ENCODE measurements at regions not wholly inside any gene's neighbourhood (a gene's known extent, or its start where the extent isn't known, plus 50 kb on each side); places are given as distances from the start of the nearest gene placed in this dataset.

DNA sequence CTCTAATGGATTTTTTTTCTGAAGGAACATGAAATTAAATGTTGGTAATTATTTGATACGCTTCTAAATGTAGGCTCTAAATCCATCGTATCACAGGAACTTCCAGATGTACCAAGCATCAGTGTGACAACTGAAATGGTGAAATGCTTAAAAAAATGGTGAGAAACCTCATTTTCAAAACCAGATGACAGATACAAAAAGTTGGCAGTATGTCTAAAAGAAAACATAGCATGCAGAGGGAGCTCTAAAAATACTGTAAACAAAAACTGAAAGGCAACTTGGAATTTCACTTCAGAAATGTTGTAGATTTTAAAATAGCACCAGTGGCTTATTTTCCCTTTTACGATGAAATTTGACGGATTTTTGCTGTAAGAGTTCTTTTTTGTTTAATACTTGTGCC, 1043.6 kb upstream of the WWC1 start:
- Histone ChIP-seq H3K27ac (ENCODE audit: low read length) (no peak overlapping the region), H3K36me3 (ENCODE audit: control insufficient read depth in 1 of 2, insufficient read depth in 2 of 2, low read length in 2 of 2) (no peaks in the 10 kb centered on the region), H3K9me3 (ENCODE audit: control insufficient read depth in 1 of 2, low read length in 2 of 2) (no peaks in the 10 kb centered on the region)

GRCh38 chr5:167248257-167248656, 1043.2 kb upstream of the WWC1 start:
- H3K27ac ChIP-seq (ENCODE audit: low read length), result no peak overlapping the region
- no peak overlapping the region for H3K4me3 ChIP-seq (ENCODE audit: low read depth in 1 of 2, low read length in 2 of 2)
- H3K9me3 ChIP-seq (ENCODE audit: control insufficient read depth in 1 of 2, low read length in 2 of 2), result no peaks in the 10 kb centered on the region
- H3K36me3 ChIP-seq (ENCODE audit: control insufficient read depth in 1 of 2, insufficient read depth in 2 of 2, low read length in 2 of 2), result no peaks in the 10 kb centered on the region
- H3K4me1 ChIP-seq (ENCODE audit: control insufficient read depth in 1 of 2, insufficient read depth in 2 of 2, low read length in 2 of 2), result no peaks in the 10 kb centered on the region
- no peaks in the 10 kb centered on the region for H3K27me3 ChIP-seq (ENCODE audit: low read depth, low read length)

More for the DNA sequence above, 1043.6 kb upstream of the WWC1 start:
- Histone ChIP-seq H3K27me3 (ENCODE audit: low read depth, low read length) (no peaks in the 10 kb centered on the region), H3K4me3 (ENCODE audit: low read depth in 1 of 2, low read length in 2 of 2) (no peak overlapping the region), H3K4me1 (ENCODE audit: control insufficient read depth in 1 of 2, insufficient read depth in 2 of 2, low read length in 2 of 2) (no peaks in the 10 kb centered on the region)

- Histone ChIP-seq H3K4me1 (ENCODE audit: control insufficient read depth in 1 of 2, insufficient read depth in 2 of 2, low read length in 2 of 2) (no peaks in the 10 kb centered on the region), H3K4me3 (ENCODE audit: low read depth in 1 of 2, low read length in 2 of 2) (no peak overlapping the region), H3K27me3 (ENCODE audit: low read depth, low read length) (no peaks in the 10 kb centered on the region), H3K9me3 (ENCODE audit: control insufficient read depth in 1 of 2, low read length in 2 of 2) (no peaks in the 10 kb centered on the region), H3K27ac (ENCODE audit: low read length) (no peak overlapping the region), H3K36me3 (ENCODE audit: control insufficient read depth in 1 of 2, insufficient read depth in 2 of 2, low read length in 2 of 2) (no peaks in the 10 kb centered on the region)
Measured at GRCh38 chr5:167250996-167251395, 1040.4 kb upstream of the WWC1 start.

GRCh38 chr5:167254132-167254531, 1037.3 kb upstream of the WWC1 start:
- Histone ChIP-seq H3K4me3 (ENCODE audit: low read depth in 1 of 2, low read length in 2 of 2) (no peak overlapping the region), H3K4me1 (ENCODE audit: control insufficient read depth in 1 of 2, insufficient read depth in 2 of 2, low read length in 2 of 2) (no peaks in the 10 kb centered on the region), H3K36me3 (ENCODE audit: control insufficient read depth in 1 of 2, insufficient read depth in 2 of 2, low read length in 2 of 2) (no peaks in the 10 kb centered on the region), H3K27me3 (ENCODE audit: low read depth, low read length) (no peaks in the 10 kb centered on the region), H3K9me3 (ENCODE audit: control insufficient read depth in 1 of 2, low read length in 2 of 2) (no peaks in the 10 kb centered on the region), H3K27ac (ENCODE audit: low read length) (no peak overlapping the region)

- Histone ChIP-seq H3K27me3 (ENCODE audit: low read depth, low read length) (no peaks in the 10 kb centered on the region), H3K4me1 (ENCODE audit: control insufficient read depth in 1 of 2, insufficient read depth in 2 of 2, low read length in 2 of 2) (no peaks in the 10 kb centered on the region), H3K36me3 (ENCODE audit: control insufficient read depth in 1 of 2, insufficient read depth in 2 of 2, low read length in 2 of 2) (no peaks in the 10 kb centered on the region), H3K4me3 (ENCODE audit: low read depth in 1 of 2, low read length in 2 of 2) (no peak overlapping the region), H3K9me3 (ENCODE audit: control insufficient read depth in 1 of 2, low read length in 2 of 2) (no peaks in the 10 kb centered on the region), H3K27ac (ENCODE audit: low read length) (no peak overlapping the region)
Measured at GRCh38 chr5:167255926-167256325, 1035.5 kb upstream of the WWC1 start.

GRCh38 chr5:167259806-167260205, 1031.6 kb upstream of the WWC1 start:
- H3K4me3 ChIP-seq (ENCODE audit: low read depth in 1 of 2, low read length in 2 of 2), result no peak overlapping the region
- no peaks in the 10 kb centered on the region for H3K36me3 ChIP-seq (ENCODE audit: control insufficient read depth in 1 of 2, insufficient read depth in 2 of 2, low read length in 2 of 2)
- H3K27ac ChIP-seq (ENCODE audit: low read length), result no peak overlapping the region

DNA sequence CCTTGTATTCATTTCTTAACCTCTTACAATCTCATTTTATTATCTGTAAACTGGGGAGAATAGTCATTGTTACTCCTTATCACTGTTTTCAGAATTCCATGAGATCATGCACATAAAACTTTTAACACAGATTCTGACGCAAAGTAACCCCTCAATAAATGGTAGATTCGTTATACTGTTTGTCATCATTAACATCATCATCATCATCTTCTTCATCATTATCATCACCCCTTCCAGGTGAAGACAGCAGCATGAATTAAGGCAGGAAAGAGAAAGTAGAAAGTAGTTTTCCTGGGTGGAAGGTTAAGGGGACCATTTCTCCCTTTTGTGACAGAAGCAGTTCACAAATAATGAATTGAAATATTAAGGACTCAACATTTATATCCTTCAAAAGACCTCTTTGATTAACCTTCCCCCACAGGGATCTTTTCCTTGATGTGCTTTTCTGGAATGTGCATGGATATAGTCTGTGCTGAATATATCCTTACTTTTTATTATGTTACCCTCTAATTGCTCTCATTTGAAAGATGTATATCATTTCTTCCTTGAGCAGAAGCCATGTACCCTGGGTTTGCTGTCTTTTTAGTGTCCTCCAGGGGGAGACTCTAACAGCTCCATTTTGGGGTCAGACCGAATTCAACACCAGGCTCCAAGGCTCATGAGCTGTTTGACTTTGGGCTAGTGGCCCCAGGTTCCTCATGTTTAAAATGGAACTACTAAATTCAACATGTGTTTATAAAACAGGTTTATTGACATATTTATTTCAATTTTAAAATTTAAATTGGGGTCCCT, 1029.9 kb upstream of the WWC1 start:
- Histone ChIP-seq H3K9me3 (ENCODE audit: control insufficient read depth in 1 of 2, low read length in 2 of 2) (no peaks in the 10 kb centered on the region), H3K36me3 (ENCODE audit: control insufficient read depth in 1 of 2, insufficient read depth in 2 of 2, low read length in 2 of 2) (no peaks in the 10 kb centered on the region), H3K27ac (ENCODE audit: low read length) (no peak overlapping the region), H3K4me3 (ENCODE audit: low read depth in 1 of 2, low read length in 2 of 2) (no peak overlapping the region), H3K4me1 (ENCODE audit: control insufficient read depth in 1 of 2, insufficient read depth in 2 of 2, low read length in 2 of 2) (no peaks in the 10 kb centered on the region), H3K27me3 (ENCODE audit: low read depth, low read length) (no peaks in the 10 kb centered on the region)

More at GRCh38 chr5:167259806-167260205, 1031.6 kb upstream of the WWC1 start:
- Histone ChIP-seq H3K27me3 (ENCODE audit: low read depth, low read length) (no peaks in the 10 kb centered on the region), H3K4me1 (ENCODE audit: control insufficient read depth in 1 of 2, insufficient read depth in 2 of 2, low read length in 2 of 2) (no peaks in the 10 kb centered on the region), H3K9me3 (ENCODE audit: control insufficient read depth in 1 of 2, low read length in 2 of 2) (no peaks in the 10 kb centered on the region)

GRCh38 chr5:167263185-167263584, 1028.3 kb upstream of the WWC1 start:
- no peaks in the 10 kb centered on the region for H3K27me3 ChIP-seq (ENCODE audit: low read depth, low read length)
- H3K4me3 ChIP-seq (ENCODE audit: low read depth in 1 of 2, low read length in 2 of 2), result no peak overlapping the region
- H3K9me3 ChIP-seq (ENCODE audit: control insufficient read depth in 1 of 2, low read length in 2 of 2), result no peaks in the 10 kb centered on the region
- no peaks in the 10 kb centered on the region for H3K36me3 ChIP-seq (ENCODE audit: control insufficient read depth in 1 of 2, insufficient read depth in 2 of 2, low read length in 2 of 2)
- no peaks in the 10 kb centered on the region for H3K4me1 ChIP-seq (ENCODE audit: control insufficient read depth in 1 of 2, insufficient read depth in 2 of 2, low read length in 2 of 2)
- H3K27ac ChIP-seq (ENCODE audit: low read length), result no peak overlapping the region

DNA sequence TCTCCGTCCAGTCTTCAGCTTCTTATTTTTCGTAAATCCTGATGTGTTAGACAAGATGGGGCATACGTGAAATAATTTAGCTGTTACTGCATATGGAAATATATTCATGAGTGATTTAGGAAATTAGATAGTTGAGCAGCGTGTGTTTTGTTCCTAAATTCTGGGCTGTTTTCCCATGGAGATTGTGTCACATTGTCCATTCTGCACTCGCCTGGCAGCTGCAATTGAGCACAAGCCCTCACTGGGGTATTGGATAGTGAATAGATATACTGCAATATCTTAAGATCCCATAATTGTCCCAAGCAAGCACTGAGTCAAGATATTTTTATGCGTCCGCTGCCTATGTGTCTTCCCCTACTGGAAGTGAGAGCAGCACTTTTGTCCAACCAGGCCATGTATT, 1027.1 kb upstream of the WWC1 start:
- Histone ChIP-seq H3K4me3 (ENCODE audit: low read depth in 1 of 2, low read length in 2 of 2) (no peak overlapping the region), H3K4me1 (ENCODE audit: control insufficient read depth in 1 of 2, insufficient read depth in 2 of 2, low read length in 2 of 2) (peaks cover 0 to 4% of the 10 kb centered on the region in 2 donors), H3K9me3 (ENCODE audit: control insufficient read depth in 1 of 2, low read length in 2 of 2) (no peaks in the 10 kb centered on the region), H3K27me3 (ENCODE audit: low read depth, low read length) (no peaks in the 10 kb centered on the region), H3K27ac (ENCODE audit: low read length) (no peak overlapping the region), H3K36me3 (ENCODE audit: control insufficient read depth in 1 of 2, insufficient read depth in 2 of 2, low read length in 2 of 2) (no peaks in the 10 kb centered on the region)

- no peaks in the 10 kb centered on the region for H3K27me3 ChIP-seq (ENCODE audit: low read depth, low read length)
- peaks cover 0 to 6% of the 10 kb centered on the region in 2 donors for H3K4me1 ChIP-seq (ENCODE audit: control insufficient read depth in 1 of 2, insufficient read depth in 2 of 2, low read length in 2 of 2)
- no peaks in the 10 kb centered on the region for H3K36me3 ChIP-seq (ENCODE audit: control insufficient read depth in 1 of 2, insufficient read depth in 2 of 2, low read length in 2 of 2)
- no peak overlapping the region for H3K27ac ChIP-seq (ENCODE audit: low read length)
- no peak overlapping the region for H3K4me3 ChIP-seq (ENCODE audit: low read depth in 1 of 2, low read length in 2 of 2)
- no peaks in the 10 kb centered on the region for H3K9me3 ChIP-seq (ENCODE audit: control insufficient read depth in 1 of 2, low read length in 2 of 2)
Measured at GRCh38 chr5:167268337-167268736, 1023.1 kb upstream of the WWC1 start.

DNA sequence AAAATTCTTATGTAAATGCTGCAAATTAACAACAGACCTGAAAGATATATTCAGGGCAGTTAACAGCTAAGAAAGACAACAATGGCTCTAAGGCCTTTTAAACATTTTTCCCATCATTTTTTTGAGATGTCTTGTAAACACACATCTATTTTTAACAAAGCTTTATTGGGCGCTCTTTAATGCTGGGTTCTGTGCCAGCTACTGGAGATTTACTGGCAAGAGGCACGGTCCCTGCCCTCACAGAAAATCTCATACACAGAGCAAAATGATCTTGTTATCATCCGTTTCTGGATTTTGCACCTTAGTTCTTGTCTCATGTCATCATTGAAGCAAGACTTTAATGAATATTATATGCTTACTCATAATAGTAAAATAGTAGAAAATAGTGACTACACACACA, 1022.3 kb upstream of the WWC1 start:
- Histone ChIP-seq H3K27me3 (ENCODE audit: low read depth, low read length) (no peaks in the 10 kb centered on the region), H3K4me1 (ENCODE audit: control insufficient read depth in 1 of 2, insufficient read depth in 2 of 2, low read length in 2 of 2) (peaks cover 0 to 6% of the 10 kb centered on the region in 2 donors), H3K27ac (ENCODE audit: low read length) (no peak overlapping the region), H3K9me3 (ENCODE audit: control insufficient read depth in 1 of 2, low read length in 2 of 2) (no peaks in the 10 kb centered on the region), H3K4me3 (ENCODE audit: low read depth in 1 of 2, low read length in 2 of 2) (no peak overlapping the region), H3K36me3 (ENCODE audit: control insufficient read depth in 1 of 2, insufficient read depth in 2 of 2, low read length in 2 of 2) (no peaks in the 10 kb centered on the region)

DNA sequence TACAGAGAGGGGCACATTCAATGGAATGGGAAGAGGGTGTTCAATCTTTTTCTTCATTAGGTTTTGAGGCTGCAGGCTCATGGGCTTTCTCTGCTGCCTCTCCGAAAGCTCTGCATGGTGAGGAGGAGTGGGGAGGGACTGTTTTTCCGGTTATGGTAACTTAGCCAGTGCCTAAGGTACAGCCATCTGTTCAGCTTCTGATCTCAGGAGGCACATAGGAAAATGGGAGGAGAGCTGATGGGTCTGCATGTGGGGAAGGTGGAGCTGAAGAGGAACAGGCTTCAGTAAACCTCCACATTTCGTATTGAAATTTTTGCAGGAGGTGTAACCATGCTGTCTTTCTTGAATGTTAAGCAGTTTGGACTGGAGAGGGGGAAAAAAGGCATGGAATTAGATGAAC, 1020.4 kb upstream of the WWC1 start:
- no peak overlapping the region for H3K27ac ChIP-seq (ENCODE audit: low read length)
- H3K36me3 ChIP-seq (ENCODE audit: control insufficient read depth in 1 of 2, insufficient read depth in 2 of 2, low read length in 2 of 2), result no peaks in the 10 kb centered on the region
- H3K27me3 ChIP-seq (ENCODE audit: low read depth, low read length), result no peaks in the 10 kb centered on the region
- no peaks in the 10 kb centered on the region for H3K9me3 ChIP-seq (ENCODE audit: control insufficient read depth in 1 of 2, low read length in 2 of 2)
- no peak overlapping the region for H3K4me3 ChIP-seq (ENCODE audit: low read depth in 1 of 2, low read length in 2 of 2)
- H3K4me1 ChIP-seq (ENCODE audit: control insufficient read depth in 1 of 2, insufficient read depth in 2 of 2, low read length in 2 of 2), result peaks cover 0 to 6% of the 10 kb centered on the region in 2 donors

Data from muscle layer of duodenum (tissue), 2 donors.